Spleen (tissue), 11 donors: ENCODE measurements at regions not wholly inside any gene's neighbourhood (a gene's known extent, or its start where the extent isn't known, plus 50 kb on each side); places are given as distances from the start of the nearest gene placed in this dataset.

Experiments
- DNase-seq: peaks from one replicate; pipeline ENCODE4 v3.0.0-alpha.2; 2020
- H3K27ac ChIP-seq, 8 donors: fragments of 200-600 bp; sonication (generic) in 7 of 8; 1 replicate in 4 of 8; 2 replicates in 4 of 8; pipeline versions ENCODE4 v1.5.0 to v1.8.0; 2016 to 2021; ENCODE audit warnings: inconsistent platforms in 4 of 8, mild to moderate bottlenecking in 4 of 8, moderate library complexity in 1 of 8
- H3K27me3 ChIP-seq, 7 donors: fragments of 200-600 bp; sonication (generic) in 6 of 7; replicated peaks in 1 of 7; 1 replicate in 4 of 7; 2 replicates in 3 of 7; pipeline versions ENCODE4 v1.5.0 to v1.8.0; 2016 to 2021; ENCODE audit warnings: inconsistent platforms in 3 of 7, mild to moderate bottlenecking in 1 of 7
- H3K36me3 ChIP-seq, 6 donors: fragments of 200-600 bp; sonication (generic) in 5 of 6; 1 replicate in 4 of 6; 2 replicates in 2 of 6; pipeline versions ENCODE4 v1.5.0 to v1.8.0; 2016 to 2021; ENCODE audit warnings: inconsistent platforms in 2 of 6
- H3K4me1 ChIP-seq, 6 donors: fragments of 200-600 bp; sonication (generic) in 5 of 6; 1 replicate in 3 of 6; 2 replicates in 3 of 6; pipeline versions ENCODE4 v1.5.0 to v1.8.0; 2016 to 2021; ENCODE audit warnings: inconsistent platforms in 3 of 6
- H3K4me3 ChIP-seq, 8 donors: fragments of 200-600 bp; sonication (generic) in 7 of 8; 1 replicate in 4 of 8; 2 replicates in 4 of 8; pipeline versions ENCODE4 v1.5.0 to v1.8.0; 2016 to 2021; ENCODE audit warnings: inconsistent platforms in 4 of 8, mild to moderate bottlenecking in 4 of 8, moderate library complexity in 2 of 8
- H3K9me3 ChIP-seq, 8 donors: fragments of 200-600 bp; sonication (generic) in 7 of 8; 1 replicate in 4 of 8; 2 replicates in 4 of 8; pipeline versions ENCODE4 v1.5.0 to v1.8.0; 2016 to 2021; ENCODE audit warnings: inconsistent platforms in 4 of 8
- POLR2A ChIP-seq, 3 donors: fragments of 450-650 bp; IDR thresholded peaks; one replicate each; pipeline ENCODE4 v1.5.1; 2017; ENCODE audit warnings: antibody characterized with exemption in 3 of 3, mild to moderate bottlenecking in 1 of 3
- POLR2AphosphoS5 ChIP-seq, 3 donors: sonication (generic); formaldehyde crosslinking; IDR thresholded peaks; one replicate each; pipeline ENCODE4 v1.5.1; 2017; ENCODE audit warnings: antibody characterized with exemption in 3 of 3
- WGBS, 5 donors: extraction: QIAGEN DNeasy Blood & Tissue Kit in 3 of 5; methylation state at CpG; one replicate each; pipeline versions ENCODE4 v1.1.5 to v1.1.7; 2013 to 2018; 5-methylcytosine and 5-hydroxymethylcytosine counted together
- intact Hi-C: fragments of 100-400 bp; cut with DNase I; formaldehyde crosslinking; loops from one replicate; pipeline ENCODE4 v1.15.0; 2023; ENCODE audit warnings: low total_unique reads
- TF ChIP-seq, protein P1 (sequence below), 11 experiments: fragments of 200-600 bp in 7 of 11; fragments of 450-650 bp in 4 of 11; sonication (generic) in 4 of 11; IDR thresholded peaks in 8 of 11; conservative IDR thresholded peaks in 3 of 11; 1 replicate in 7 of 11; 2 replicates in 4 of 11; pipeline versions ENCODE4 v1.4.0 to v1.8.0; 2016 to 2021; ENCODE audit warnings: antibody characterized with exemption in 11 of 11, inconsistent platforms in 4 of 11, mild to moderate bottlenecking in 1 of 11
- donor health status: healthy with polysubstance abuse.
- donor health status: DM: no; HTN: no; CAD: no; lungs with moderate emphysema.
- donor health status: DM: no; HTN: no; CAD: no.
- donor health status: Bipolar disorder and iron deficiency.
- donor health status: healthy.
- donor health status: DM: no; HTN: no; CAD: no.
- donor health status: DM: yes; HTN: yes; CAD: no.

DNA sequence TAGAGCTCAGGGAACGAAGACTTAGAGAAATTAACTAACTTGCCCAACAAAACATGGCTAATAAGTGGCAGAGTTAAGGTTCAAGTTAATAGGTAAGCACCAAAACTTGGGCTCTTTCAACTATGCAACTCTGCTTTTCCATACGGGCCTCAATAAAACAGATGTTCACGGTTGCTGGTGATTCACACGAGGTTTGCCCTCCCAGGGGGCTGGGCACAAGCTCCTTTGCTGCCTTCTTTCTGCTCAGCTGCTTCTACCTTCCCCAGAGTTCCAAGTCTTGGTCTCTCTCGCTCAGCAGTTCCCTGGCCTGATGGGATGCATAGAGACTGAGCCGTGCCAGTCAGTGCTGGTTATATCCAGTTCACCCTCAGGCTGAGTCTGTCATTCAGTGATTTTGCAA lies 217.9 kb downstream of the SREK1 start:
- no peak overlapping the region for H3K27ac ChIP-seq
- H3K9me3 ChIP-seq = no peaks in the 10 kb centered on the region
- DNase-seq = no peak
- no peak overlapping the region for H3K4me3 ChIP-seq
- intact Hi-C loops = no loop called here
- no peaks in the 10 kb centered on the region for H3K4me1 ChIP-seq
- no peak for TF ChIP-seq POLR2A (IDR thresholded peaks at IDR 0.05)
- TF ChIP-seq, protein P1, sequence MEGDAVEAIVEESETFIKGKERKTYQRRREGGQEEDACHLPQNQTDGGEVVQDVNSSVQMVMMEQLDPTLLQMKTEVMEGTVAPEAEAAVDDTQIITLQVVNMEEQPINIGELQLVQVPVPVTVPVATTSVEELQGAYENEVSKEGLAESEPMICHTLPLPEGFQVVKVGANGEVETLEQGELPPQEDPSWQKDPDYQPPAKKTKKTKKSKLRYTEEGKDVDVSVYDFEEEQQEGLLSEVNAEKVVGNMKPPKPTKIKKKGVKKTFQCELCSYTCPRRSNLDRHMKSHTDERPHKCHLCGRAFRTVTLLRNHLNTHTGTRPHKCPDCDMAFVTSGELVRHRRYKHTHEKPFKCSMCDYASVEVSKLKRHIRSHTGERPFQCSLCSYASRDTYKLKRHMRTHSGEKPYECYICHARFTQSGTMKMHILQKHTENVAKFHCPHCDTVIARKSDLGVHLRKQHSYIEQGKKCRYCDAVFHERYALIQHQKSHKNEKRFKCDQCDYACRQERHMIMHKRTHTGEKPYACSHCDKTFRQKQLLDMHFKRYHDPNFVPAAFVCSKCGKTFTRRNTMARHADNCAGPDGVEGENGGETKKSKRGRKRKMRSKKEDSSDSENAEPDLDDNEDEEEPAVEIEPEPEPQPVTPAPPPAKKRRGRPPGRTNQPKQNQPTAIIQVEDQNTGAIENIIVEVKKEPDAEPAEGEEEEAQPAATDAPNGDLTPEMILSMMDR (IDR thresholded peaks at IDR 0.05 in 8 of 11, conservative IDR thresholded peaks at IDR 0.05 in 3 of 11) = no peak
- TF ChIP-seq POLR2AphosphoS5 (IDR thresholded peaks at IDR 0.05) = no peak
- no peaks in the 10 kb centered on the region for H3K36me3 ChIP-seq
- 70 to 77% (median 73%) methylated on average over 6 of the region's 6 CpGs for WGBS, 5 donors
- no peaks in the 10 kb centered on the region for H3K27me3 ChIP-seq

DNA sequence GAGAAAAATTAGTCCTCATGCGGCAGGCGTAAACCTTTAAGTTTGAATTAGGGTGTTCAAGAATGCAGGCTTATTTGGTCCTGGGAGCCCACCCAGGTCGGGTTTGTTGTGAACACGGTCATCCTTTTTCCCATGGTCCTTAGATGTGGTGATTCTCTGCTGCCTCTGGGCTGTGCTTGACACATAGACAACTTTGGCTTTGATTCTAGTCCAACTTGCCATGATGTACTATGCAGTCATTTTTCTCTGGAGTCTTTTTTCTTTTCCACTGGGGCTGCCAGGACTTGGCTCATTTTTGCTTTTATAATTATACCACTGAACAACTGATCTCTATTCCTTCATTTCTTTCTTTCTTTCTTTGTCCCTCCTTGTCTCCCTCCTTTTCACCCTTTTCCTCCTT lies 218.6 kb downstream of the SREK1 start:
- intact Hi-C loops = no loop called here
- DNase-seq = no peak
- no peaks in the 10 kb centered on the region for H3K36me3 ChIP-seq
- H3K4me1 ChIP-seq = no peaks in the 10 kb centered on the region
- TF ChIP-seq POLR2AphosphoS5 (IDR thresholded peaks at IDR 0.05) (no peak), POLR2A (IDR thresholded peaks at IDR 0.05) (no peak)
- TF ChIP-seq, protein P1 (IDR thresholded peaks at IDR 0.05 in 8 of 11, conservative IDR thresholded peaks at IDR 0.05 in 3 of 11) = no peak
- no peaks in the 10 kb centered on the region for H3K27me3 ChIP-seq
- WGBS, 5 donors = 81 to 95% (median 91%) methylated on average over 4 of the region's 4 CpGs
- H3K9me3 ChIP-seq = no peaks in the 10 kb centered on the region
- H3K27ac ChIP-seq = no peak overlapping the region
- H3K4me3 ChIP-seq = no peak overlapping the region

DNA sequence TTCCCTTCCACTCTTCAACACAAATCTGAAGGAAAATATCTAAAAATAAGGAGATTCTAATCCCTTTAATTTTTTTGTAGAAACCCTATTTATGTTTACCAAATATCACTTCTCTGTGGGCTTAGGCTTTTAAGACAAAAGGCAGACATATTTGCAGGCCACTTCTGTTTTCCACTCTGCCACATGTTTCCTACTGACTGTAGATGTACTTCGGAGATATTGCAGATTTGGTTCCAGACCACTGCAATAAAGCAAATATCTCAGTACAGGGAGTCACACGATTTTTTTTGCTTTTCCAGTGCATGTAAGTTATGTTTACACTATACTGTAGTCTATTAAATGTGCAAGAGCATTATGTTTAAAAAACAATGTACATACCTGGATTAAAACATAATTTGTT lies 219.0 kb downstream of the SREK1 start:
- no peaks in the 10 kb centered on the region for H3K4me1 ChIP-seq
- H3K27me3 ChIP-seq = no peaks in the 10 kb centered on the region
- intact Hi-C loops = no loop called here
- DNase-seq = no peak
- H3K27ac ChIP-seq = no peak overlapping the region
- no peaks in the 10 kb centered on the region for H3K9me3 ChIP-seq
- TF ChIP-seq, protein P1 (IDR thresholded peaks at IDR 0.05 in 8 of 11, conservative IDR thresholded peaks at IDR 0.05 in 3 of 11) = no peak
- TF ChIP-seq POLR2AphosphoS5 (IDR thresholded peaks at IDR 0.05) = no peak
- no peak for TF ChIP-seq POLR2A (IDR thresholded peaks at IDR 0.05)
- H3K4me3 ChIP-seq = no peak overlapping the region
- no peaks in the 10 kb centered on the region for H3K36me3 ChIP-seq
- 21 to 39% (median 31%) methylated on average over 2 of the region's 2 CpGs for WGBS, 5 donors

DNA sequence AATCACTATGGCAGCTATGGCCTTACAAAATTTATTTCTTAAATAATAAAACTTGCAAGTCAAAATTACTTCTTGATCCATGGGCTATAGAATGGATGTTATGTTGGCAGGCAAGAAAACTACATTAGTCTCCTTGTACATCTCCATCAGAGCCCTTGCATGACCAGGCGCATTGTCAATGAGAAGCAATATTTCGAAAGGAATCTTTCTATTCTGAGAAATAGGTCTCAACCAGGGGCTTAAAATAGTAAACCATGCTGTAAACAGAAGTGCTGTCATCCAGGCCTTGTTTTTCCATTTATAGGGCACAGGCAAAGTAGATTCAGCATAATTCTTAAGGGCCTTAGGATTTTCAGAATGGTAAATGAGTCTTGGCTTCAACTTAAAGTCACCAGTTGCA lies 220.1 kb downstream of the SREK1 start:
- intact Hi-C loops = no loop called here
- Histone ChIP-seq H3K27me3 (no peaks in the 10 kb centered on the region), H3K4me1 (no peaks in the 10 kb centered on the region), H3K27ac (no peak overlapping the region), H3K4me3 (no peak overlapping the region), H3K36me3 (no peaks in the 10 kb centered on the region), H3K9me3 (no peaks in the 10 kb centered on the region)
- WGBS, 5 donors = 87 to 92% (median 90%) methylated on average over 2 of the region's 2 CpGs
- TF ChIP-seq POLR2AphosphoS5 (IDR thresholded peaks at IDR 0.05) (no peak), POLR2A (IDR thresholded peaks at IDR 0.05) (no peak)
- TF ChIP-seq, protein P1 (IDR thresholded peaks at IDR 0.05 in 8 of 11, conservative IDR thresholded peaks at IDR 0.05 in 3 of 11) = no peak
- DNase-seq = no peak
